WTC11 (cell line): ENCODE measurements at regions not wholly inside any gene's neighbourhood (a gene's known extent, or its start where the extent isn't known, plus 50 kb on each side); places are given as distances from the start of the nearest gene placed in this dataset.

Experiments
- ATAC-seq: fragments of 200-7000 bp; cut with Tn5 transposase; 2 replicates; pipeline ENCODE4 v1.10.0; 2021; ENCODE audit warnings: mild to moderate bottlenecking, moderate library complexity
- CTCF ChIA-PET: fragments of 300-600 bp; sonication (Branson Sonifier 250); formaldehyde crosslinking; loops from one replicate; lab custom pipeline; 2021; ENCODE audit warnings: antibody characterized with exemption; lab: Charles Lee
- POLR2A ChIA-PET: fragments of 350-600 bp; sonication (Branson Sonifier 250); formaldehyde crosslinking; loops from one replicate; lab custom pipeline; 2021; ENCODE audit warnings: antibody characterized with exemption; lab: Charles Lee
- DNase-seq: peaks from one replicate; pipeline ENCODE4 v3.0.0; 2021; ENCODE audit warnings: low spot score
- H3K27ac Mint-ChIP-seq: 2 replicates; pipeline ENCODE4 v1.8.0; 2021; ENCODE audit warnings: mixed read lengths
- H3K27me3 Mint-ChIP-seq: 2 replicates; pipeline ENCODE4 v1.8.0; 2021; ENCODE audit warnings: low read depth, mild to moderate bottlenecking, moderate library complexity, mixed read lengths
- H3K36me3 Mint-ChIP-seq: 2 replicates; pipeline ENCODE4 v1.8.0; 2021; ENCODE audit warnings: mixed read lengths
- H3K4me1 Mint-ChIP-seq: 2 replicates; pipeline ENCODE4 v1.8.0; 2022; ENCODE audit warnings: mixed read lengths
- H3K4me3 Mint-ChIP-seq: 2 replicates; pipeline ENCODE4 v1.8.0; 2021; ENCODE audit warnings: mild to moderate bottlenecking, moderate library complexity, mixed read lengths
- H3K9me3 Mint-ChIP-seq: 2 replicates; pipeline ENCODE4 v1.8.0; 2021; ENCODE audit warnings: mixed read lengths
- ATF1 ChIP-seq: sonication (generic); formaldehyde crosslinking; IDR thresholded peaks from 2 replicates; pipeline ENCODE4 v1.8.1; 2023; ENCODE audit warnings: mild to moderate bottlenecking, moderate library complexity, missing genetic modification reagents
- ATF2 ChIP-seq: sonication (generic); formaldehyde crosslinking; IDR thresholded peaks from 2 replicates; pipeline ENCODE4 v1.8.1; 2022; ENCODE audit warnings: low read depth, missing genetic modification reagents, borderline replicate concordance
- CREM ChIP-seq: sonication (generic); formaldehyde crosslinking; IDR thresholded peaks from 2 replicates; pipeline ENCODE4 v1.8.1; 2022; ENCODE audit warnings: mild to moderate bottlenecking, missing genetic modification reagents, moderate library complexity
- FOXK1 ChIP-seq: sonication (generic); formaldehyde crosslinking; IDR thresholded peaks from 2 replicates; pipeline ENCODE4 v1.8.0; 2022; ENCODE audit warnings: mild to moderate bottlenecking, moderate library complexity, missing genetic modification reagents
- FOXP4 ChIP-seq: sonication (generic); formaldehyde crosslinking; IDR thresholded peaks from 2 replicates; pipeline ENCODE4 v1.8.0; 2022; ENCODE audit warnings: mild to moderate bottlenecking, missing genetic modification reagents
- GABPB1 ChIP-seq: sonication (generic); formaldehyde crosslinking; IDR thresholded peaks from 2 replicates; pipeline ENCODE4 v1.8.1; 2023; ENCODE audit warnings: mild to moderate bottlenecking, missing genetic modification reagents
- NFATC4 ChIP-seq: fragments of 250-450 bp; sonication (Bioruptor Pico); IDR thresholded peaks from 2 replicates; pipeline ENCODE4 v1.9.0; 2021; ENCODE audit warnings: mild to moderate bottlenecking
- NFE2L1 ChIP-seq: sonication (generic); formaldehyde crosslinking; IDR thresholded peaks from 2 replicates; pipeline ENCODE4 v1.8.1; 2023; ENCODE audit warnings: missing genetic modification reagents
- NFYB ChIP-seq: sonication (generic); formaldehyde crosslinking; conservative IDR thresholded peaks from 2 replicates; pipeline ENCODE4 v1.8.0; 2022; ENCODE audit warnings: low read depth, missing genetic modification reagents
- NR1H2 ChIP-seq: sonication (generic); formaldehyde crosslinking; IDR thresholded peaks from 2 replicates; pipeline ENCODE4 v1.9.0; 2021; ENCODE audit warnings: mild to moderate bottlenecking, moderate library complexity, missing genetic modification reagents
- PRDM15 ChIP-seq: sonication (generic); formaldehyde crosslinking; IDR thresholded peaks from 2 replicates; pipeline ENCODE4 v1.8.0; 2022; ENCODE audit warnings: missing genetic modification reagents
- RORB ChIP-seq: fragments of 250-450 bp; sonication (Bioruptor Pico); IDR thresholded peaks from 2 replicates; pipeline ENCODE4 v1.9.0; 2021; ENCODE audit warnings: mild to moderate bottlenecking
- ZBTB21 ChIP-seq: sonication (generic); formaldehyde crosslinking; IDR thresholded peaks from 2 replicates; pipeline ENCODE4 v1.8.1; 2023; ENCODE audit warnings: mild to moderate bottlenecking, missing genetic modification reagents, borderline replicate concordance
- ZNF121 ChIP-seq: sonication (generic); formaldehyde crosslinking; IDR thresholded peaks from 2 replicates; pipeline ENCODE4 v1.8.0; 2023; ENCODE audit warnings: missing genetic modification reagents
- ZNF219 ChIP-seq: sonication (generic); formaldehyde crosslinking; IDR thresholded peaks from 2 replicates; pipeline ENCODE4 v1.8.0; 2023; ENCODE audit warnings: missing genetic modification reagents, mild to moderate bottlenecking, borderline replicate concordance
- ZNF232 ChIP-seq: sonication (generic); formaldehyde crosslinking; IDR thresholded peaks from 2 replicates; pipeline ENCODE4 v1.8.0; 2022; ENCODE audit warnings: mild to moderate bottlenecking, missing genetic modification reagents
- ZNF532 ChIP-seq: fragments of 250-450 bp; sonication (Bioruptor Pico); IDR thresholded peaks from 2 replicates; pipeline ENCODE4 v1.9.0; 2021; ENCODE audit warnings: mild to moderate bottlenecking, borderline replicate concordance
- ZSCAN18 ChIP-seq: fragments of 250-450 bp; sonication (Bioruptor Pico); IDR thresholded peaks from 2 replicates; pipeline ENCODE4 v2.1.2; 2022; ENCODE audit warnings: mild to moderate bottlenecking, moderate library complexity

- TF ChIP-seq ATF2 (no peak), NFATC4 (CRISPR knock-in tag) (no peak), ZNF232 (no peak), NFE2L1 (no peak)
Measured at GRCh38 chr19:5246554-5247155, 94.0 kb downstream of the PTPRS start (continued).

- POLR2A ChIA-PET, result no interaction called here
- CTCF ChIA-PET, result no interaction called here
- Mint-ChIP-seq H3K27ac (peak overlapping the region; percentile 26; the same call in 1 of the 2 replicates), H3K4me3 (no peak overlapping the region), H3K27me3 (no peaks in the 10 kb centered on the region), H3K9me3 (peaks cover 6% of the 10 kb centered on the region), H3K4me1 (peaks cover 29% of the 10 kb centered on the region), H3K36me3 (peaks cover 26% of the 10 kb centered on the region)
- DNase-seq (no peak), ATAC-seq (no peak)
- TF ChIP-seq ZSCAN18 (CRISPR knock-in tag) (no peak), ZNF121 (CRISPR knock-in tag) (no peak), FOXK1 (no peak), ZBTB21 (CRISPR knock-in tag) (no peak), ZNF532 (no peak), NFYB (CRISPR knock-in tag) (no peak), ZNF232 (no peak), RORB (no peak), ZNF219 (CRISPR knock-in tag) (no peak), CREM (CRISPR knock-in tag) (no peak), NR1H2 (no peak), ATF1 (CRISPR knock-in tag) (no peak), NFATC4 (CRISPR knock-in tag) (no peak), PRDM15 (CRISPR knock-in tag) (no peak), GABPB1 (no peak), FOXP4 (CRISPR knock-in tag) (no peak)
Measured at GRCh38 chr19:5245631-5246553, 94.7 kb downstream of the PTPRS start.
